ENCODE measurements at regions not wholly inside any gene's neighbourhood (a gene's known extent, or its start where the extent isn't known, plus 50 kb on each side); places are given as distances from the start of the nearest gene placed in this dataset.

- Histone ChIP-seq H3K27me3 (no peaks in the 10 kb centered on the region), H3K4me2 (no peak overlapping the region), H4K20me1 (ENCODE audit: insufficient read depth, poor library complexity, severe bottlenecking) (no peaks in the 10 kb centered on the region), H3K36me3 (replicated peaks; ENCODE audit: insufficient read depth, low read depth) (no peaks in the 10 kb centered on the region), H3K4me1 (ENCODE audit: insufficient read depth) (no peaks in the 10 kb centered on the region), H3K9me3 (ENCODE audit: low read depth) (peaks cover 5% of the 10 kb centered on the region), H3K9me2 (replicated peaks; ENCODE audit: insufficient read depth) (no peaks in the 10 kb centered on the region), H3K4me3 (no peak overlapping the region), H3K27ac (no peak overlapping the region), H3K79me2 (no peaks in the 10 kb centered on the region), H2AFZ (no peak overlapping the region)
- DNase-seq (ENCODE audit: low spot score): peak; percentile 31
- no peak for TF ChIP-seq CTCF (IDR thresholded peaks at IDR 0.05; ENCODE audit: poor library complexity)
- no peak for TF ChIP-seq EZH2phosphoT487 (IDR thresholded peaks at IDR 0.05; ENCODE audit: low read depth, severe bottlenecking, unreplicated experiment)
- WGBS (ENCODE audit: low lambda C conversion rate, missing lambda C conversion rate): 75% methylated on average over 12 of the region's 12 CpGs
Measured at GRCh38 chr1:25073640-25074270, 143.7 kb upstream of the RUNX3 start.

- H3K9me2 ChIP-seq (replicated peaks; ENCODE audit: insufficient read depth): no peaks in the 10 kb centered on the region
- H4K20me1 ChIP-seq (ENCODE audit: insufficient read depth, poor library complexity, severe bottlenecking): no peaks in the 10 kb centered on the region
- H2AFZ ChIP-seq: no peak overlapping the region
- no peak for DNase-seq (ENCODE audit: low spot score)
- peaks cover 5% of the 10 kb centered on the region for H3K9me3 ChIP-seq (ENCODE audit: low read depth)
- H3K4me1 ChIP-seq (ENCODE audit: insufficient read depth): no peaks in the 10 kb centered on the region
- H3K27ac ChIP-seq: no peak overlapping the region
- no peaks in the 10 kb centered on the region for H3K79me2 ChIP-seq
- H3K36me3 ChIP-seq (replicated peaks; ENCODE audit: insufficient read depth, low read depth): no peaks in the 10 kb centered on the region
- WGBS (ENCODE audit: low lambda C conversion rate, missing lambda C conversion rate): 87% methylated on average over 5 of the region's 5 CpGs
- no peak overlapping the region for H3K4me3 ChIP-seq
- TF ChIP-seq EZH2phosphoT487 (IDR thresholded peaks at IDR 0.05; ENCODE audit: low read depth, severe bottlenecking, unreplicated experiment) (no peak), CTCF (IDR thresholded peaks at IDR 0.05; ENCODE audit: poor library complexity) (no peak), EZH2 (IDR thresholded peaks at IDR 0.05; ENCODE audit: borderline replicate concordance) (no peak)
- no peak overlapping the region for H3K4me2 ChIP-seq
- H3K27me3 ChIP-seq: no peaks in the 10 kb centered on the region
Measured at GRCh38 chr1:25072461-25072860, 142.4 kb upstream of the RUNX3 start.

- no peaks in the 10 kb centered on the region for H3K4me1 ChIP-seq (ENCODE audit: insufficient read depth)
- no peaks in the 10 kb centered on the region for H3K9me3 ChIP-seq (ENCODE audit: low read depth)
- no peaks in the 10 kb centered on the region for H3K9me2 ChIP-seq (replicated peaks; ENCODE audit: insufficient read depth)
- TF ChIP-seq EZH2phosphoT487 (IDR thresholded peaks at IDR 0.05; ENCODE audit: low read depth, severe bottlenecking, unreplicated experiment): no peak
- no peak for TF ChIP-seq CTCF (IDR thresholded peaks at IDR 0.05; ENCODE audit: poor library complexity)
- TF ChIP-seq EZH2 (IDR thresholded peaks at IDR 0.05; ENCODE audit: borderline replicate concordance): no peak
- no peak overlapping the region for H3K27ac ChIP-seq
- H3K4me2 ChIP-seq: no peak overlapping the region
- no peaks in the 10 kb centered on the region for H3K79me2 ChIP-seq
- 93% methylated on average over 4 of the region's 4 CpGs for WGBS (ENCODE audit: low lambda C conversion rate, missing lambda C conversion rate)
- no peak overlapping the region for H2AFZ ChIP-seq
- DNase-seq (ENCODE audit: low spot score): no peak
- H3K36me3 ChIP-seq (replicated peaks; ENCODE audit: insufficient read depth, low read depth): no peaks in the 10 kb centered on the region
- no peaks in the 10 kb centered on the region for H3K27me3 ChIP-seq
- H3K4me3 ChIP-seq: no peak overlapping the region
- no peaks in the 10 kb centered on the region for H4K20me1 ChIP-seq (ENCODE audit: insufficient read depth, poor library complexity, severe bottlenecking)
Measured at GRCh38 chr1:25068829-25069228, 138.8 kb upstream of the RUNX3 start.
